ENCODE measurements at regions not wholly inside any gene's neighbourhood (a gene's known extent, or its start where the extent isn't known, plus 50 kb on each side); places are given as distances from the start of the nearest gene placed in this dataset.
A peak's percentile ranks its signal among the peaks of the same experiment; 100 is the strongest.

DNA sequence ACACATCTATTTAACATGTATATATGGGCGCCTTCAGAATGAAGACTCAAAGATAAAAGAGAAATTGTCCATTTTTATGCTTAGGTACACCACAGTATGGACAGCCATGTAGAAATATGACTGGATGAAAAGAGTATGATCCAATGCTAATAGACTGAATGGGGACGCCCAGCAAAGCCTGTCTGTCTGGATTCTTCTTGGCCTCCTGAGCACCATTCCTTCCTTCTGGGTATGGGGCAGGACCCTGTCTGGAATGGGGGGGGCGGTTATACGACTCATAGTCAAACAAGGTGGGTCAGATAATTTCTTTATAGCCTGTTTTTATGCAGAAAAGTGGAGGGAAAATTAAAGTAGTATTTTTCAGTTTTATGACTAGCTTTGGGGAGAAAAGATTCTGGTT, 81.2 kb upstream of the ABCD3 start:
- intact Hi-C loops (cut with DNase I), result loop anchor here (5.0 kb wide), 2 partner anchors 125 to 310 kb away; no protein-coding TSS in a partner anchor

DNA sequence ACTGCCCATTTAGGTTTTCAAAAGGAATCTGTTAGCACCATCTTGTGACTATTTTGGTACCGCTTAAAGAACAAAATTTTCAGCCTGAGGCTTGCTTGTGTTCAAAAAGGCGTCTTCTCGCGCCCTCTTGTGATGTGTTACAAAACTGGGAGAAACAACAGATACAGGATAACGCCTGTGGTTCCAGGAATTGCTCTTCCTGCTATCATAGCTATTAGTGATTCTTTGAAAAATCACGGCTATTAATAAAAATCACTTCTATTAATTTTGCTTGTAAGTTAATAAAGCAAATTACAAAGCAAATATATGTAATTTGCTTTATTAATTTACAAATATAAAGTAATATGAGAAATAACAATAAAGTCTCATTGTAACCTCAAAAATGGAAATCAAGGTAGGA, 82.2 kb upstream of the ABCD3 start:
- Histone ChIP-seq H3K27ac (no peak overlapping the region), H3K36me3 (no peaks in the 10 kb centered on the region), H3K4me1 (no peaks in the 10 kb centered on the region), H3K9ac (ENCODE audit: low read depth in 2 of 2, low read length in 2 of 2) (no peak overlapping the region), H3K27me3 (no peaks in the 10 kb centered on the region), H3K4me3 (no peak overlapping the region), H3K9me3 (no peaks in the 10 kb centered on the region)
- TF ChIP-seq, protein P1, sequence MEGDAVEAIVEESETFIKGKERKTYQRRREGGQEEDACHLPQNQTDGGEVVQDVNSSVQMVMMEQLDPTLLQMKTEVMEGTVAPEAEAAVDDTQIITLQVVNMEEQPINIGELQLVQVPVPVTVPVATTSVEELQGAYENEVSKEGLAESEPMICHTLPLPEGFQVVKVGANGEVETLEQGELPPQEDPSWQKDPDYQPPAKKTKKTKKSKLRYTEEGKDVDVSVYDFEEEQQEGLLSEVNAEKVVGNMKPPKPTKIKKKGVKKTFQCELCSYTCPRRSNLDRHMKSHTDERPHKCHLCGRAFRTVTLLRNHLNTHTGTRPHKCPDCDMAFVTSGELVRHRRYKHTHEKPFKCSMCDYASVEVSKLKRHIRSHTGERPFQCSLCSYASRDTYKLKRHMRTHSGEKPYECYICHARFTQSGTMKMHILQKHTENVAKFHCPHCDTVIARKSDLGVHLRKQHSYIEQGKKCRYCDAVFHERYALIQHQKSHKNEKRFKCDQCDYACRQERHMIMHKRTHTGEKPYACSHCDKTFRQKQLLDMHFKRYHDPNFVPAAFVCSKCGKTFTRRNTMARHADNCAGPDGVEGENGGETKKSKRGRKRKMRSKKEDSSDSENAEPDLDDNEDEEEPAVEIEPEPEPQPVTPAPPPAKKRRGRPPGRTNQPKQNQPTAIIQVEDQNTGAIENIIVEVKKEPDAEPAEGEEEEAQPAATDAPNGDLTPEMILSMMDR (IDR thresholded peaks at IDR 0.05), result peak; percentile 83
- intact Hi-C loops (cut with DNase I), result loop anchor here (2.0 to 5.0 kb wide), 3 partner anchors 126 to 309 kb away; no protein-coding TSS in a partner anchor
- peak; percentile 81 for DNase-seq

More for the DNA sequence above, 81.2 kb upstream of the ABCD3 start:
- no peaks in the 10 kb centered on the region for H3K27me3 ChIP-seq
- no peak overlapping the region for H3K27ac ChIP-seq
- TF ChIP-seq, protein P1 (IDR thresholded peaks at IDR 0.05), result no peak
- no peak overlapping the region for H3K9ac ChIP-seq (ENCODE audit: low read depth in 2 of 2, low read length in 2 of 2)
- H3K4me1 ChIP-seq, result no peaks in the 10 kb centered on the region
- H3K9me3 ChIP-seq, result no peaks in the 10 kb centered on the region
- H3K4me3 ChIP-seq, result no peak overlapping the region
- no peaks in the 10 kb centered on the region for H3K36me3 ChIP-seq
- DNase-seq, result no peak

DNA sequence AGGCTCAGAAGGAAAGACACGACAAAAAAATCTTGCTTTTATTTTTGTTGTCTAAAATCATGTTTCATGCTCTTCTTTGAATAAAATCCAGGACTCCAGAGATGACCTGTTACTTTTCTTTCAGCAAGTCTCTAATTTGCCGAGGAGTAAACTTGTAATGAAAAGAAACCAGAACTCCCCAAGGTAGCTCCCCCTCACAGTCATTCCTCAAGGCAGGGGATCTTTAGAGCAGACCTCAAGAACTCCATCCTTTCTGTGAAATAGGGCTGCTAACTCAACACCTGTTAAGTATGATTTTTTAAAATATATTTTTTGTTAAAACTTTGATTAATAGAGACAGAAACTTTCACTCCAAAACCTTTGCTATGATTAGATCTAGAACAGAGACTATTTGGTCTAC, 82.7 kb upstream of the ABCD3 start:
- no peaks in the 10 kb centered on the region for H3K4me1 ChIP-seq
- no peak overlapping the region for H3K9ac ChIP-seq (ENCODE audit: low read depth in 2 of 2, low read length in 2 of 2)
- no peak for DNase-seq
- no peaks in the 10 kb centered on the region for H3K36me3 ChIP-seq
- no peak overlapping the region for H3K27ac ChIP-seq
- H3K9me3 ChIP-seq, result no peaks in the 10 kb centered on the region
- no peak overlapping the region for H3K4me3 ChIP-seq
- no peaks in the 10 kb centered on the region for H3K27me3 ChIP-seq
- TF ChIP-seq, protein P1 (IDR thresholded peaks at IDR 0.05), result no peak
- intact Hi-C loops (cut with DNase I), result loop anchor here (2.0 to 5.0 kb wide), 3 partner anchors 127 to 308 kb away; no protein-coding TSS in a partner anchor

DNA sequence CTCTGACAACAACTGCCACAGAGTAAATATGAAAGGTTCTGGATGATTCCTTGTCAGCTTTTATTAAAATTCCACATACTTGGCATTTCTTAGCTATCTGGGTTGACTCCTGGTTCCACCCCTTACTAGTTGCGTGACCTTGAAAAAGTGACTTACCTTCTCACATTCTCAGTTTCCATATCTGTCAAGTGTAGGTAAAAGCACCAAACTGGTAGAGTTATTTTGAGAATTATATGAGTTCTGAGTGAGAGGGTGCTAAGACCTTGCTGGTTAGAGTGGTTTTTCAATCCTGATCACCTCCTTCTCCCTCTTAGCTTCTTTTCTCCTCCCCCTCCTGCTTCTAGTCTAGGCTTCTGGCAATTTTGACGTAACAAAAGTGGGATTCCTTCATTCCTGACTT, 83.4 kb upstream of the ABCD3 start:
- Histone ChIP-seq H3K9ac (ENCODE audit: low read depth in 2 of 2, low read length in 2 of 2) (no peak overlapping the region), H3K4me1 (no peaks in the 10 kb centered on the region), H3K36me3 (no peaks in the 10 kb centered on the region), H3K27me3 (no peaks in the 10 kb centered on the region), H3K4me3 (no peak overlapping the region), H3K9me3 (no peaks in the 10 kb centered on the region), H3K27ac (no peak overlapping the region)
- TF ChIP-seq, protein P1 (IDR thresholded peaks at IDR 0.05), result no peak
- DNase-seq, result no peak
- intact Hi-C loops (cut with DNase I), result loop anchor here (2.0 to 5.0 kb wide), 4 partner anchors 97 to 307 kb away; partner anchors contain the start of gene ARHGAP29

DNA sequence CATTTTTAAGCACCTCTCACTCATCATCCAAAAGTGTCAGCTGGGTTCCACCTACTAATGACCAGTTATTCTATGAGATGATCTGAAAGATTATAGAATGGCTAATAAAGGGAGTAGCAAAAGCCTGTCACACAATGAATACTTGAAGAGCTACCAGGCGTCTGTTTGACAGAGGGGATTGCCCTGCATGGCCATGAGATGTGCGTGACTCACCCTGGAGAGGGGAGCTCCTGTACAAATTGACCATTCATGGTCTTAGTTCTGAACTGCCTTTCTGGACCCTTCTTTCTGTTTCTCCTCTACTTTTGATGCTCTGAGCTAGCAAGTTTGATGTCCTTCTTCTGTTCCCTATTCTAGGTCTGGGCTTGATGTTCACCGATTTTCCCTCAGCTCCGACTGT, 85.2 kb upstream of the ABCD3 start:
- no peaks in the 10 kb centered on the region for H3K36me3 ChIP-seq
- no peak overlapping the region for H3K9ac ChIP-seq (ENCODE audit: low read depth in 2 of 2, low read length in 2 of 2)
- TF ChIP-seq, protein P1 (IDR thresholded peaks at IDR 0.05), result no peak

More for the DNA sequence above, 85.2 kb upstream of the ABCD3 start:
- H3K9me3 ChIP-seq, result no peaks in the 10 kb centered on the region
- H3K27ac ChIP-seq, result no peak overlapping the region
- DNase-seq, result no peak
- no peak overlapping the region for H3K4me3 ChIP-seq
- intact Hi-C loops (cut with DNase I), result loop anchor here (5.0 kb wide), 1 partner anchor 96 kb away; the partner anchor contains the start of gene ARHGAP29
- no peaks in the 10 kb centered on the region for H3K27me3 ChIP-seq
- no peaks in the 10 kb centered on the region for H3K4me1 ChIP-seq
